HG02852 (cell line): ENCODE measurements at regions not wholly inside any gene's neighbourhood (a gene's known extent, or its start where the extent isn't known, plus 50 kb on each side); places are given as distances from the start of the nearest gene placed in this dataset.
"Not testable (repeated sequence)": the region's sequence is repeated elsewhere in the genome, so short reads cannot be mapped to it uniquely, and the experiment has no call there.

Source experiments
- ATAC-seq: cut with Tn5 transposase; IDR thresholded peaks from one replicate; pipeline ENCODE4 v1.9.1; 2021; ENCODE audit warnings: mild to moderate bottlenecking, moderate library complexity; ENCODE audit not compliant: unreplicated experiment

DNA sequence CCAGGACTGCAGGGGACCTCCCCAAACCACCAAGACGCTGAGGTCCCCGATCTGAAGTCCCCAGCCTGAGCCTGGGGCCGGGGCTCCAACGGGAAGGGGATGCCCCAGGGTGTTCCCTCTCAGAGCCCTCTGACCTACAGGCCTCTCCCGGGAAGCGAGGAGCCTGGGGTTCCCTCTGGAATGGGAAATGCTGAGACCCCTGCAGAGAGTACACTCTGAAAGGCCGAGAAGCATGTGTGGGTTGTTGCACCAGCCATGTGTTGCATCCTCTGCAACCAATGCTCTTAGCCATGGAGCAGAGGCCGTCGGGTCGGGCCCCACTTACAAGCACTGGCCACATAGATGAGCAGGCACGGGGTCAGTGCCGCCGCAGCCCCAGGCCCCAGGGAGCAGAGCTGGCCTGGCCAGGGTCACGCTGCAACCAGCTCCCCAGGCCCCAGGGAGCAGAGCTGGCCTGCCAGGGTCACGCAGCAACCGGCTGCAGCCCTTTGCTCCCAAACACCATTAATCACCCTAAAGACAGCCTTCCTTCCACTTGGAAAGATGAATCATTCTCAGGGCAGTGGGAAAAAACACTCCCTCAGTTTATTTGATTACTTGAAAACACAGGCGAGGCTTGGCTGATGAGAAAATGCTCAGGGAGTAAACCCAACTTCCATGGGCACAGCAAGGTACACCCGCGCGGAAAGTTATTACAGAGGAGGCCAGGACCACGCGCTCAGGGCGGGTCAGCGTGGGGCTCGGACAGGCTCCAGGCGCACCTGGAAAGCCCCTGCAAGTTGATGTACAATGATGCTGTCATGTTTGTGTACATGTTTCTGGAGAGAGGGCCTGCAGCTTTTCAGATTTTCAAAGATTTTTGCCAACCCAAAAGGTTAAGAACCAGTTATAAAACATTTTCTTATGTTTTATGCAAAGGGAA, 78.0 kb upstream of the AFDN start:
- ATAC-seq, result no peak

GRCh38 chr6:167750956-167751358, 75.8 kb upstream of the AFDN start:
- ATAC-seq, result no peak

DNA sequence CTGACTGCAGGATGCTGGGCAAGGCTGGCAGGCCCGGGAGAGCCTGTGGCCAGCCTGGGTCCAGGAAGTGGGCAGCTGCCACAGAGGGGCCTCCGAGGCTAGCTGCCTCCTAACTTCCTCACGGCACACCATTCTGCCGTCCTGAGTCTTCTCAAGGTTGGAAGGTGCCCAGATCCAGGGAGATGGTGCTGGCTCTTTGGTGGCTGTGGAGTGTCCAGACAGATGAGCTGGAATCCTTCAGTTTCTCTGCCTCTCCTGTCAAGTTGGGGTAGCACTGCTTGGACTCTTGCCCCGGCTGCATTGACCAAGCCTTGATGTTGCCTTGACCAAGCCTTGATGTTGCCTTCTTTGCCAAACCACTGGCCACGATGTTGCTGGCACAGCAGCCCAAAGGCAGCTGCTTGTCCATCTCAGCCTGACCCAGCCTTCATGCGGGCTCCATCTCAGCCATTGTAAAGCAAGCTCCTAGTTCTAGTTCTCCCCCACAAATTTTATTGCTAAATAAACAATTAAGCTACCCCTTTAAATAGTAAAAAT, 75.1 kb upstream of the AFDN start:
- ATAC-seq, result no peak

GRCh38 chr6:167753281-167753680, 73.4 kb upstream of the AFDN start:
- not testable (repeated sequence) for ATAC-seq

DNA sequence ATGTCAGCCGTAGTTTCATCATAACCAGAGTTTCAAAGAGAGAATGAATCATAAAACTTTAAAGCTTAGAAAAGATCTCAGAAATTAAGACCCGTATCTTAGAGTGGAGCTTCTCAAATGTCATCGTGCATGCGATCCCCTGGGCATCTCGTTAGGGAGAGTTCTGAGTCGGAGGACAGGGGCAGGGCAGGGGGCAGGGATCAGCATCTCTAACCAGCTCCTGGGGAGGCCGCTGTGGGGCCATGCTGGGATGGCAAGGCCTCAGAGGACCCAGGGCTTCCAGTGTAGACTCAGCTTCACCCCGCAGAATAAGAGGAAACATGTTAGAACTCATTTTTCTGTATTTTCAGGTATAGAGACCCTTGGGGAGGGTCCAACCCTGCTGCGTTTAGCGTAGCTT, 72.0 kb upstream of the AFDN start:
- no peak for ATAC-seq

- no peak for ATAC-seq
Measured at GRCh38 chr6:167755461-167755860, 71.2 kb upstream of the AFDN start.

DNA sequence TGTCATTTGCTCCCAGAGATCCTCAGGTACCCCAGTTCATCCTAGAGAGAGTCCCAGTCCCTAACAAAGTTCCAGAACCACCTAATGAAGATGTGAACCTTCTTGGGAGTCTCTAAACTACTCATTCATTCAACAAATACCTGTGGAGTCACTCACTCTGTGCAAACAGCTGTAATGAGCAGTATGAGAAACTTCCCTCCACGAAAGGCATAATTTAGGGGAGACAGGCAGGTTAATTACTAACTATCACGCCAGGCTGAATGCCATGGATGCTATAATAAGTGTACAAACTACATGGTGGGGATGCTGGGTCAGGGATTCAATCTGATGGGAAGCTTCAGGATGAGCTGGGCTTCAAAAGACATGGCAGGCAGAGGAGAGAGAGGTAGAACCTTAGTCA, 70.1 kb upstream of the AFDN start:
- no peak for ATAC-seq

DNA sequence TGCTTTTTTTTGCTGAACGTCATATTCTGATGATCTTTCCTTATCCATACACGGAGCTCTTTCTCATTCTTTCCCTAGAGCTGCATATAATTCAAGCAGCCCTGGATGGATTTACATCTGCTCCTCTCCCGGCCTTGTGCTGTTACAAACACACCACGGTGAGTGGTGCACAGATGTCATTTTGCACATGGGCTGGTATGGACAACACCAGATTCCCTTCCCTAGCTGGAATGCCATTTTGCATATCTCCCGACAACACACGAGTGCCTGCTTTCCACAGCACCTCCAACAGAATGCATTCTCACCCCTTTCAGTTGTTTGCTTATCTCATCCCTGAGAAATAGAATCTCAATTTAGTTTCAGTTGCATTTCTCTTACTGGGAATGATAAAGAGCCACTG, 69.5 kb upstream of the AFDN start:
- ATAC-seq, result no peak

GRCh38 chr6:167757821-167758220, 68.9 kb upstream of the AFDN start:
- ATAC-seq, result no peak

DNA sequence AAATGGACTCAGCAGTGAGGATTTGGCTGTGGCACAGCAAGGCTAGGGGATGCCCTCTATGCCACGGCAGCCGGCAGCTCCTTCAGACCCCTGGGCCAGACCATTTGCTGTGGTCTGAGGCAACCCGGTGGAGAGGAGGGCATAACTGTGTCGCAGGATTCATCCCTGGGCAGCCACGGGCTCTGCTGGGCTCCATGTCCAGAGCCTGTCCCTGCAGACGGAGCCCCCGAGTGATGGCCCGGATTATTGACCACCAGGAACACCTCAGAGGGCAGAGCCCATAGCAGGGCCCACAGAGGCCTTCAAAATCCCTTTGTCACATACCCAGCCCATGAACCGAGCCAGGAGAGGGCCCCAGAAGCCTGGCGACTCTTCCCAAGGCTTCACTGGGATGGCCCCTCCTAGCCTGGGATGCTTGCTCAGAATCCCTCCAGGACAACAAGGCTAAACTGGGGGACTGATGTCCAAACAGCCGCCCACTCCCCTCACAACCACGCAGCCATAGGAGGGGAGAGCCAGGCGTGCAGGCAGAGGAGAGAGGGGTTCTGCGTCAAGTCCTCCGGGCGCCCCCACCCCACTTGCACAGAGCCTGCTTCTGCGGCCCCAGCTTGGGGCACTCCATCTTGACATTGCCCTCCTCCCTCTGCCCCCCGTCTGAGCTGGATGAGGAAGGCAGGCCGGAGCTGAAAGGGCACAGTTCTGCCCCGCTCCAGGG, 68.2 kb upstream of the AFDN start:
- no peak for ATAC-seq

DNA sequence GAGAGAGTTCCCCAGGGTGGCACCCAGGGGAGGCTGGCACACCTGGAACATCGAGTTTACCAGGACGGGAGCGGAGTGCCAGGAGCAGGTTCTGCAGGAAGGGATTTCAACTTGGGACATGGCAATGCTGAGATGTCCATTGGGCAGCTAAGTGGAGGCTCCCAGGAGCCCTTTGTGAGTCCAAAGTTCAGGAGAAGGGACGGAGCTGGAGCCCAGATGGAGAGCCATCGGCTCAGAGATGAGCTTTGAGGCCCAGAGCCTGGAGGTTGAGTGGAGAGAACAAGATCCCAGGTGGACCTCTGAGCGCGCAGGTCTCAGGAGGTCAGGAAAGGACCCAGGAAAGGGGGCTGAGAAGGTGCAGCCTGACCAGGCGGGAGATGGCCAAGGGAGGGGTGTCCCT, 67.5 kb upstream of the AFDN start:
- no peak for ATAC-seq

DNA sequence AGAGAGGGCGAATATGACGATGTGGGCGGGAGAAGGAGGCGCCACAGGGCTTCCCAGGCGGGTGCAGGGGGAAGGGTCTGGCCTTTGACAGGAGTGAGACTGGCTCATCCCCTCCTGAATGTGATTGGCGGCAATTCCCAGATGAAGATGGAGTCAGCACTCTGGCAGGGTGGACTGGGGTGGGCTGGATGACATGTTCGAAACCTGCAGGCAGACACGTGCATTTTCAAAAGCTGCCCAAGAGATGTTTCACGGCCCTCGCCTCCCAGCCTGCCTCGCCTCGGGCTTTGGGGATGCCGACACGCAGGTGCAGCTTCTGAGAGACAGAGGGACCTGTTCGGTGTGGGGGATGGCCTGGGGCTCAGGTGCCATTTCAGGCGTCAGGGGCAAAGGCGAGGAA, 66.8 kb upstream of the AFDN start:
- no peak for ATAC-seq

DNA sequence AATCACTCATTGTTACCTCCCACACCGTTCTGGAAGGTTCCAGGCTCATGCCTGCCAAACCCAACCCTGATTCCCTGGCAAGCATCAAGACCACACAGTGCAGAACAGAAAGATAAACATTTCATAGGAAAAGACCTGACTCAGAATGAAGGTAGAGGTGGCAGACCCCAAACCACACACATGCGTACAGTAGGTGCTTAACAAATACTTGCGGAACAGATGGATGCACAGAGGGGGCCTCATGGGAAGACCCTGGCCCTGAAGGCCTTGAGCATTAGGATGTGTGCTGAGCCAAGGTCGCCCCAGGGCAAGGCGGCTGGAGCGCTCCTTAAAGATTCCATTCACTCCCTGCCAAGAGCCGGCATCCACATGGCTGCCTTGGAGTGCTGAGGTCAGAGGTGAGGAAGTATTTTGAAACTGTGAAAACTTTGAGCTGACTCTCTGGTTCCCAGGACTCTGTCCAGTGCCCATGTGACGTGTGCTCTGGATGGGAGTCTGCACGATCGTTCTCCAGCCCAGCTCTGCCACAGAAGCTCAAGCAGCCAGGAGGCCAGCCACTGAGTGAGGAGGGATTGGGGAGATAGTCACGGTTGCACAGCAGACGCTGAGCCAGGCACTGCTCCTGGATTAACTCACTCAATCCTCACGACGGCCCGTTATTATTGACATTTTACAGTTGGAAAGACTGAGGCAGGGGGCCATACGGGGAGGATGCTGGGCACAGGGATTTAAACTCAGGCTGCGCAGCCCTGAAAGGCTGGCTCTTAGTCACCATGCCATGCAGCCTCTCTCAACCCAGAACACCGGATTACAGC, 65.5 kb upstream of the AFDN start:
- ATAC-seq, result no peak

DNA sequence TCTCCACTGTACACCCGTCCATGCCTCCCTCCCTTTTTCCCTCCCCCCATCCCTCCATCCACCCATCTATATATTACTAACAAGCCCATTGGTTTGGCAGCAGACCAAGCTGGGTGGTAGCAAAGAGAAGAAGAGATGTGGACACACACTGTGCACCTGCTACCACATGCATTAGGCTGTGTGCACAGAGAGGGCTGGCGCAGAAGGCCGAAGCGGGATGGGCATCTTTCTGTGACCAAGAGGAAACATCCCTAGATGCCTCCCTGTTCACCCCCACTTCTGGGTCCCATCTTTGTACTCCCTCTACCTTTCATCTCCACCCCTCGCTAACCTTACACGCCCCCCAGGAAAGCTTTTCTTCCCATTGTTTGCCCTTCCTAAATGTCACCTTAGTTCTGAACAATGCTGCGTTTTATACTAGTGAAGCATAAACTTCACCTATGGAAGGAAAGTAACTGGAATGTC, 64.9 kb upstream of the AFDN start:
- ATAC-seq, result no peak

GRCh38 chr6:167762259-167762962, 64.3 kb upstream of the AFDN start:
- ATAC-seq, result no peak

DNA sequence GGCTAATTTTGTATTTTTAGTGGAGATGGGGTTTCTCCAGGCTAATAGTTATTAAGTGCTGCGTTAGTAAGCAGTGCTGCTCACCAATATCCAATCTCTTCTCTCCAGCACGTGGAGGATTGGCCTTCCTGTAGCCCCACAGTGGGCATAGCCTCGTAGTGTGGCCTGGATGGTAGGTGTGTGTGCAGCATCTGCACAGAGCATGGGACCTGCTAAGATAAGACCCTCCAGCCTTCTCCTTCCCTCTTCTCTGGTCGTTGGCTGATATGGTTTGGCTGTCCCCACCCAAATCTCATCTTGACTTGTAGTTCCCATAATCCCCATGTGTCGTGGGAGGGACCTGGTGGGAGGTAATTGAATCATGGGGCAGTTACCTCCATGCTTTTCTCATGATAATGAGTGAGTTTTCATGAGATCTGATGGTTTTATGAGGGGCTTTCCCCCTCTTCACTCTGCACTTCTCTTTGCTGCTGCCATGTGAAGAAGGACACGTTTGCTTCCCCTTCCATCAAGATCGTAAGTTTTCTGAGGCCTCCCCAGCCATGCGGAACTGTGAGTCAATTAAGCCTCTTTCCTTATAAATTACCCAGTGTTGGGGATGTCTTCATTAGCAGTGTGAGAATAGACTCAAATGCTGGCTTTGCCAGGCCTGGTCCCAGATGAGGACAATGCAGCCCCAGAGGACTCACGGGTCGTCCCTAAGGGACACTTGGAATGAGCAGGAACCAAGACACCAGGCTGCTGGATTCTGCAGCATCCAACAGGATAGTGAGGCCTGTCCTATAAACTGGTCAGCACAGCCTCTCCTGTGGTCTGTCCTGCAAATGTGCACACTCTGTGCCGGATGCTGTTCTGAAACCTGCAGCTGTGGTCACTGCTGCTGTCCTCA, 63.4 kb upstream of the AFDN start:
- ATAC-seq, result no peak

DNA sequence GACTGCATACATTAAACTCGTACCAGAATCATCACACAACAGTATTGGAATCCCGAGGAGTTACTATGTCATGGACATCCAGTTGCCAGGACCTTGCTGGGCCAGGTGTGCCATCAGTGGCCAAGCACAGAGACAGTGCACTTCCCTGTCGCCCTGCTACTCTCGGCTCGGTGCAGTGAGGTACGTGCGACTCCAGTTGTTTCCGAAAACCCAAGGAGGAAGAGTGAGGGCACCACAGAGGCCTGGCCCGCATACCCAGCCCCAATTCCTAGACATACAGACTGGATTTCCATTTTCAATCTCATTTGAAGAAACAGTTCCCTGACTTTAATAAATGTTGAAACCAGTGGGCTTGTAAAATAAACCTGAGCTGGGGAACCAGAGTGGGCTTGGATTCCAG, 62.5 kb upstream of the AFDN start:
- no peak for ATAC-seq

DNA sequence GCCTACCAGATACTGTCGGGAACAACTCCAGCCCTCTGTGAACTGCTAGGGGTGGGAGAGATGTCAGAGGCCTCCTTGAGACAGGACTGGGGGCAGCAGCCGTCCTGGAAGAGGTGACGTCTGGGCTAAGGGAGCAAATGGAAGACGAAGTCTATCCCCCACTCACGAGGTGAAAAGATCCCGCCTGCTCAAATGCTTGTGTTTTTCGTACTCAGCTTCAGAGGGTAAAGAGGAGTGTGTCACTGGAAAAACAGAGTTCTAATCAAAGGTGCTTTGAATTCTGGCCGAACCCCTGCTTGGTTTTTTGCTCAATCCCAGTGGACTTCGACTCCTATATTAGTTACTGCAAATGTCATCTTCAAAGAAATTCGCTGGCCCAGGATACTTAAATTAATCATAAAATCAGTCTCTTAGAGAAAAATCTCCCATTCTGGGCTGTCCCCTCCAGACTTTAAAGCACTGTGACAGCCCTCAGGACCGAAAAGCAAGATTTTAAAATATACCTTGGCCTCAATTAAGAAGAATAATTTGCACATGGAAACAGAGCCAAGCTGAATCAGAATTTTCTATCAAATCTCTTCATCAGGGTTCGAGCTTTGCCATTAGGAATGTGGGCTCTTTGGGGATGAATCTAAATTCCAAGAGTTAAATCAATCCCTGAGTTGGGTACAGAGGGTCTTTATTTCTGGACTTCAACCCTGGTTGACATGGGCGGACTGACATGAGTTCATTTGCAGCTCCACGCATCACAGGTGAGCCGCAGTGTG, 61.8 kb upstream of the AFDN start:
- no peak for ATAC-seq
